Hematopoietic multipotent progenitor cell treated with erythropoietin and hydrocortisone succinate and interleukin-3 and kit ligand, for 8 days (in vitro differentiated cells): ENCODE measurements at regions not wholly inside any gene's neighbourhood (a gene's known extent, or its start where the extent isn't known, plus 50 kb on each side); places are given as distances from the start of the nearest gene placed in this dataset.
A peak's percentile ranks its signal among the peaks of the same experiment; 100 is the strongest.

Experiments
- DNase-seq: peaks from one replicate; pipeline ENCODE4 v3.0.0-alpha.2; 2015

DNA sequence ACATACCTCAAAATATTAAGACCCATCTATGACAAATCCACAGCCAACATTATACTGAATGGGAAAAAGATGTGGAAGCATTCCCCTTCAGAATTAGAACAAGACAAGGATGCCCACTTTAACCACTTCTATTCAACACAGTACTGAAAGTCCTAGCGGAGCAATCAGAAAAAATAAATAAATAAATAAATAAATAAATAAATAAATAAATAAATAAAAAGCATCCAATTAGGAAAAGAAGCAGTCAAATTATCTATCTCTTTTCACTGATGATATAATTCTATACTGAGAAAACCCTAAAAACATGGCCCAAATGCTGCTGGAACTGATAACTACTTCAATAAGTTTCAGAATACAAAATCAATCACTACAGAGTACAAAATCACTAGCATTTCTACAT is 67.5 kb downstream of the PRR32 start:
- DNase-seq, result no peak

DNA sequence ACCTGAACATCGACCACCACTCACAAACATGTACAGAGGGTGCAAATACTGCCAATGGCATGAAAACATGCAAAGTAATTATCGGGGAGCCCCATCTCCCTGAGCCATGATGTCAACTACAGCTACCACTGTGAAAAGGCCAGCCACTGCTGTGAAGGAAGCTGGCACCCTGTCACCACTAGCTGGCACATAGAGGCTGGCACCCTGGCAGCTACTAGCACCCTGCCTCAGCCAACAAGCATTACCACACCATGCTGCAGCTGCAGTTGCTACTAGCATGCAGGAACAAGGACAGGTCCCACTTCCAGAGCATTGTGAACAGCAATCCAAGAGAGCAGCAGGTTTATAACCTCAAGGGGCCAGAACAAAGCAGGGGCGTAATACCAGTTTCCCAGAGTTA is 81.4 kb downstream of the PRR32 start:
- no peak for DNase-seq

- DNase-seq, result no peak
These were observed 109.5 kb downstream of the PRR32 start for GRCh38 chrX:126929071-126929470.

DNA sequence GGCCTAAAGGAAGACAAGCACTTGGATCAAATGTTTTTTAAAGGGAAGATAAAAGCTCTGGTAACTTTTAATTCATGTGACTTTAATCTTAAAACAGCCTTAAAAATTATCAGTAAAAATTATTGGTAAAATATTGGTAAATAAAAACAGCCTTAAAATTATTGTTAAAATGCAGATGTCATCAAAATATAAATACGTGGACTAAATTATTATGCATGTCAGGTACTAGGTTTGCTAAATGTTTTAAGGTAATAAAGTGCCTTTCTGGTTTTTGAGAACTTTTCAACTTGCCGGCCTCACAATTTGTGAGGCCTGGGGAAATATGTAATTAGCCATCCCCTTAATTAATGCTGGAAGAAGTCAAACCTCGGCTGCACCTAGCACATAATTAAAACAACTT is 147.7 kb downstream of the PRR32 start:
- DNase-seq, result no peak

- DNase-seq, result no peak
These were observed 162.6 kb downstream of the PRR32 start for GRCh38 chrX:126982158-126982557.

DNA sequence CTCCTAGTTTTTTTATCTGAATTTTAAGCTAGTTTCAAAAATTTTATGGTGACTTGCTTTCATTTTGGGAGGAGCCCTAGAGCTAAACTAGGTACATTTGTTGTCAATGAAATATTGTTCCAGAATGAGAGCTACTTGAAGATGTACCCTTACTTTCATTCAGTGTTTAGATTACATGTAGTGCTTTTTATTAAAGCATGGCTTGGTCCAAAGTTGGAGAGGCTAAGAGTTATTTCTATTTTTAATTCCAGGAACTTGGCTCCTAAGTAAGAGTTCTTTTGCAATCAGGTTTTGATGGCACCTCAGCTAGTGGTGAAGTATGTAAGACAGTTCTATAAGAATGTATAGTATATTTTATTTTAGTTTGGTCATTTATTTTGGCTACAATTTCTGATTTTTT is 165.5 kb downstream of the PRR32 start:
- no peak for DNase-seq

- DNase-seq, result no peak
These were observed 166.5 kb downstream of the PRR32 start for GRCh38 chrX:126985981-126986380.

DNA sequence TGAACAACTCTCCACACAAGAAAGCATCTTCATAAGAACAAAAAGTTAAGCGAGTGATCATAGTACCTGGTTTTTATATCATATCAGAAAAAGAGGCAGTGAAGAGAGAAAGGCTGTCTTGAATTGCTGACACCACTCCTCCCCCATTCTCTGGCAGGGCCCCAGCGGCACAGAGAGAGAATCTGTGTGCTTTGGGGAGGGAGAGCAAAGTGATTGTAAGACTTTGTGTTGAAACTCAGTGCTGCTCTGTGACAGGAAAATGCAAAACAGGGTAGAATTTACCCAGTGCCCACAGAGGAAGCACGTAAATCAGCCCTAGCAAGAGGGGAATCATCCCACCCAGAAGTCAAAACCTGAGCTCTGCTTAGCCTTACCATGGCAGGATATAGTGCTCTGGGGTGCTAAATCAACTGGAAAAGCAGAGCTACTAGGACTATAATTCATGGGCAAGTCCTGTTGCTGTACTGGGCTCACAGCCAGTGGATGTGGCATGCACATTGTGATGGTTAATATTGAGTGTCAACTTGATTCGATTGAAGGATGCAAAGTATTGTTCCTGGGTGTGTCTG is 174.6 kb downstream of the PRR32 start:
- DNase-seq, result no peak

DNA sequence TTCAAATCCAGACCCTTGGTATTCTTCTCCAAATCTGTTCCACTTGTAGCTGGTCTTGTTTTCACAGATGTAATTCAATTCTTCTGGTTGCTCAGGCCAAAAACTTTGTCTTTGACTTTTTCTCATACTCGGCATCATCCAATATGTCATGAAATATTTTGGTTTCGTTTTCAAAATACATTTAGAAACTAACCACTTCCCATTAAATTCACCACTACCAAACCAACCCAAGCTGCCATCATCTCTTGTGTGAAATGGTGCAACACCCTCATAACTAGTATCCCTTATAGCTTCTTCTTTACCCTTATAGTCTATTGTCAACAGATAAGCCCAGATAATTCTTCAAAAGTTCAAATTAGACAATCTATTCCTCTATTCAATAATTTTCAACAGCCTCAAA is 192.1 kb downstream of the PRR32 start:
- no peak for DNase-seq

GRCh38 chrX:127025013-127025412 is 205.5 kb downstream of the PRR32 start:
- no peak for DNase-seq

- DNase-seq, result no peak
These were observed 210.7 kb downstream of the PRR32 start for GRCh38 chrX:127030016-127030748.

GRCh38 chrX:127037159-127037558 is 217.6 kb downstream of the PRR32 start:
- no peak for DNase-seq

DNA sequence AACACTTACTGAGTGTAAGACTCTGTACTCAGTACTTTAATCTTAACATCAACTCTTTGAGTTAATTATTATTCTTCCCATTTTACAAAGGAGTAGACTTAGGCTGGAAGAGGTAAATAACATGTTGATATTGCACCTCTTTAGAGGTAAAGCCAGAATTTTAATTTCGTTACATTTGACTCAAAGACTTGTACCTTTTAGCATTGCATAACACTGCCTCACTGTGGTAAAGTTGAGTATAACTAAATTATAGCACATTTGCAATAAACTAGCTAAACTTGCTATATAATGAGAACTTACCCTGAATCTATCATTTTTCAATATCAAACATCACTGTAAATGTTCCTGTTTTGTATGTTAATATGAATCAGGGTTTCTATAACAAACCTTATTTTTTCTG is 218.5 kb downstream of the PRR32 start:
- DNase-seq, result peak; percentile 1

GRCh38 chrX:127057891-127058619 is 238.5 kb downstream of the PRR32 start:
- no peak for DNase-seq

- no peak for DNase-seq
These were observed 266.4 kb downstream of the PRR32 start for GRCh38 chrX:127085939-127086338.

GRCh38 chrX:127112726-127113125 is 293.2 kb downstream of the PRR32 start:
- DNase-seq, result no peak

DNA sequence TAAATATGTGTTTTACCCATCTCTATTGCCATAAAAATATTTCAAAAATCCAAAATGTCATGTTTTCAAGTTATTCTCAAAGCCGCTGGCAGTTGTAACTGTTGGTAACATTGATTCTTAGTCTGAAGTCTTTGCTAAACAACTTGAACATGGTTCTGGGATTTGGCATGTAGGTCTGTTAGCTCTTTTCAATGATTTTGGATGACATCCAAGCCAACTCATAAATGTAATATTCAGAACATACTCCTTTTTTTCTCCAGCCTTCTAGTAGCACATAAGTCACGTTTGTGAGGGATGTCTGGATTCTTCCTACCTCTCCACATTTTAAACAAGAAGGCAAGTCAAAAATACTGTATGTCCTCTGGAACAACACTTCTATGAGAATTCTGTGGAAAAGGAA is 305.3 kb downstream of the PRR32 start:
- DNase-seq, result no peak

GRCh38 chrX:127128282-127128681 is 308.8 kb downstream of the PRR32 start:
- DNase-seq, result no peak

- no peak for DNase-seq
These were observed 310.0 kb downstream of the PRR32 start for GRCh38 chrX:127129510-127129909.

DNA sequence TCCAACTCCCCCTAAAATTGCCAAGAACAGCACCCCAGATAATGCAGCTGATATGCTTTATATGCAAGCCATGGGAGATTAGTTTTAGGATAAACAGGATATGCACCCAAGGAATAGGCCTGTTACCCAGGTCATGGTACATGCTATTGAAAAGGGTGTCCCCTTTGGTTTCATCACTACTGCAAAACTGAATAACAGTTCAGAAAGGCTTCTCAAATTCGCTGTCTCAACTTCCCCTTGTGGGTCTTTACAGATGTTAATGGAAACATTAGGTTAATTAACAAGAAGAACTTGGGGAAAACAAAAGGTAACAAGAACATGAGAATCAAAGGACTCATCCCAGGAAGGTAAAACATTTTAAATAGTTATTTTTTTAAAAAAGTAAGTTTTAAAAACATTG is 318.7 kb downstream of the PRR32 start:
- DNase-seq, result no peak

DNA sequence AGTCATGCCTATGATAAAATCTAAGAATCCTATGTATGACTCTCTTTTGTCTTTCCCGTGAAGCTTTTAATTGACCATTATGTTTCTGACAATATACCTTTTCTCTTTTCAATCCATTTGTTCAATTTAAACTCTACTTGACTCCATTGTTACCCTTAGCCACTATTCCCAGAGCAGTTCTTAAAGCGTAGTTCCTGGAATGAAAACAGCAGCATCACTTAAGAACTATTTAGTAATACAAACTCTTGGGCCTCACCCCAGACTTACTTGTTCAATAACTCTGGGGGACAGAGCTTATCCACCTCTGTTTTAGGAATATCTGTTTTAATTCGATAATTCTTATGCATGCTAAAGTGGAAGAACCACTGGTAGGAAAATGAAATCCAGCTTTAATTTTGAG is 358.4 kb downstream of the PRR32 start:
- DNase-seq, result no peak

GRCh38 chrX:127187095-127187494 is 367.6 kb downstream of the PRR32 start:
- no peak for DNase-seq

- DNase-seq, result no peak
These were observed 370.9 kb downstream of the PRR32 start for GRCh38 chrX:127190381-127190780.

GRCh38 chrX:127207326-127207725 is 387.8 kb downstream of the PRR32 start:
- no peak for DNase-seq
